GM23248 (cell line): ENCODE measurements at regions not wholly inside any gene's neighbourhood (a gene's known extent, or its start where the extent isn't known, plus 50 kb on each side); places are given as distances from the start of the nearest gene placed in this dataset.

Source experiments
- EZH2 ChIP-seq: fragments of 200-600 bp; sonication (generic); IDR thresholded peaks from 2 replicates; pipeline ENCODE4 v1.6.1; 2018; ENCODE audit warnings: antibody characterized with exemption, mild to moderate bottlenecking; ENCODE audit not compliant: insufficient read depth, poor library complexity, severe bottlenecking
- EZH2phosphoT487 ChIP-seq: fragments of 200-600 bp; sonication (generic); IDR thresholded peaks from 2 replicates; pipeline ENCODE4 v1.6.1; 2018; ENCODE audit warnings: antibody characterized with exemption, moderate library complexity, mild to moderate bottlenecking, low read depth; ENCODE audit not compliant: insufficient read depth

DNA sequence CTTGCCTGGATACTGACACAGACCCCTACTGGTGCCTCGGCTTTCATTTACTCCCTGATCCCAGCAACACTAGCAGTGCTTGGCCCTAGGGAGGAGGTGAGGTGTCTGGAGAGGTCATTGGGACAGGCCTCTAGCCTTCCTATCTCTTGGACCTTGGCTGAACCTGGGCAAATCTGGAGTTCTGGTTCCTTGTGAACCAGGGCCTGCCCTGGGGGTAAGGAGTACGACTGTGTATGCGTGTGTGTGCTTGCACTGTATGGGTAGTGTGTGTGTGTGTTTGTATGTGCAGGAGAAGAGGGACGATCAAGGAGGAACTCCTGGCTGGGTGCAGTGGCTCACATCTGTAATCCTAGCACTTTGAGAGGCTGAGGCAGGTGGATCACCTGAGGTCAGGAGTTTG, 252.7 kb upstream of the CSF3R start:
- TF ChIP-seq EZH2 (no peak), EZH2phosphoT487 (no peak)
